Brain microvascular endothelial cell (primary cell): ENCODE measurements at regions not wholly inside any gene's neighbourhood (a gene's known extent, or its start where the extent isn't known, plus 50 kb on each side); places are given as distances from the start of the nearest gene placed in this dataset.

ENCODE experiments used
- DNase-seq: peaks from one replicate; pipeline ENCODE4 v3.0.0-alpha.2; 2020
- H3K27ac ChIP-seq: fragments of 250-450 bp; sonication (Bioruptor Pico); 2 replicates; pipeline ENCODE4 v1.5.1; 2020; ENCODE audit warnings: mild to moderate bottlenecking, moderate library complexity
- H3K27me3 ChIP-seq: fragments of 250-450 bp; sonication (Bioruptor Pico); replicated peaks from 2 replicates; pipeline ENCODE4 v1.5.1; 2020; ENCODE audit warnings: mild to moderate bottlenecking
- H3K36me3 ChIP-seq: fragments of 250-450 bp; sonication (Bioruptor Pico); replicated peaks from 2 replicates; pipeline ENCODE4 v1.5.1; 2020; ENCODE audit warnings: mild to moderate bottlenecking
- H3K4me3 ChIP-seq: 2 replicates; pipeline ENCODE4 v1.5.1; 2011; ENCODE audit warnings: low read depth, mild to moderate bottlenecking, control low read depth, low read length, moderate library complexity
- CTCF ChIP-seq: IDR thresholded peaks from 2 replicates; pipeline ENCODE4 v1.5.1; 2011; ENCODE audit warnings: low read depth, mild to moderate bottlenecking, moderate library complexity, low read length, control low read depth, inconsistent platforms; ENCODE audit errors: missing control alignments
- in situ Hi-C: cut with HindIII; loops from 2 replicates; pipeline ENCODE4 v1.10.0; 2017; ENCODE audit warnings: low sequenced_read_pairs, low pct_ligation_motif_present

GRCh38 chr15:23851921-23852320 is 164.8 kb upstream of the NDN start:
- in situ Hi-C loops = no loop called here

DNA sequence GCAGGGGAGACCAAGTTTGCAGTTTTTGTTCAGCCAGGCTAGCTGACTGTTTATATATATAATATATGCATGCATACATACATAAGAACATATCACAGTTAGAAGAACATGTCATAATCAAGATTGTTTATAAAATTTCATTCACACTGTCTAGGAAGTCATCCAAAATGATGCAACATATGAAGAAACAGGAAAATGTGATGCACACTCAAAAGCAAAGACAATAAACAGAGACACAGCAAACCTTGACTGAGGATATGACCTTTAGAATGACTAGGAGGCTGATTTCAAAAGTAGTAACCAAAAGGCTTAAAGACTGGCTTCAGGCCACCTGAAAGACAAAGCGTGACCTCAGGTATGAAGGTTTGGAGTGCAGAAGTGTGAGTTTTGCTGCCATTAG is 166.2 kb upstream of the NDN start:
- Histone ChIP-seq H3K36me3 (no peaks in the 10 kb centered on the region), H3K27ac (no peak overlapping the region), H3K4me3 (no peak overlapping the region), H3K27me3 (no peaks in the 10 kb centered on the region)
- in situ Hi-C loops = no loop called here
- no peak for DNase-seq
- no peak for TF ChIP-seq CTCF

More at GRCh38 chr15:23851921-23852320, 164.8 kb upstream of the NDN start:
- Histone ChIP-seq H3K27me3 (no peaks in the 10 kb centered on the region), H3K4me3 (no peak overlapping the region), H3K36me3 (no peaks in the 10 kb centered on the region), H3K27ac (no peak overlapping the region)
- DNase-seq = no peak
- no peak for TF ChIP-seq CTCF

- DNase-seq = no peak
- H3K36me3 ChIP-seq = no peaks in the 10 kb centered on the region
- TF ChIP-seq CTCF = no peak
- H3K4me3 ChIP-seq = no peak overlapping the region
- H3K27me3 ChIP-seq = no peaks in the 10 kb centered on the region
- H3K27ac ChIP-seq = no peak overlapping the region
- in situ Hi-C loops = no loop called here
Observed at GRCh38 chr15:23854203-23854911, 167.3 kb upstream of the NDN start.

- DNase-seq = no peak
- H3K27ac ChIP-seq = no peak overlapping the region
- TF ChIP-seq CTCF = no peak
- H3K36me3 ChIP-seq = no peaks in the 10 kb centered on the region
- no peaks in the 10 kb centered on the region for H3K27me3 ChIP-seq
- H3K4me3 ChIP-seq = no peak overlapping the region
- in situ Hi-C loops = no loop called here
Observed at GRCh38 chr15:23854912-23855659, 168.0 kb upstream of the NDN start.

DNA sequence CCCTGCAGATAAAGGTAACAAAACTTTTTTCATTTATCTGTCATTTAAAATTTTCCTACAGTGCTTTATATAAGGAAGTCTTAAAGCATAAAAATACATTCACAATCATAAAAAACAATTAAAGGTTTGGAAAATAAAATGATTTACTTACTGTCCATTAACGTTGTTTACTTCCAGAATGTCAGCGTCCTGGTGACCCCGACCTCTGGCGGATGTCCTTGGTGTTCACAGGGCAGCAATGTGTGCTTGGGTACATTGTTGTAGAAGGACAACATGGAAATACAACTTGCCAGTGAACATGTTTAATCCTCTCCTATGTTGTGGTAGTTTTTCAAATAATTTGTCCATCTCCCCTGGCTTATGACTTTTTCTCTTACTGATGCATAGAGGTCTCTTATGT is 168.8 kb upstream of the NDN start:
- H3K36me3 ChIP-seq = no peaks in the 10 kb centered on the region
- no peaks in the 10 kb centered on the region for H3K27me3 ChIP-seq
- TF ChIP-seq CTCF = no peak
- no peak for DNase-seq
- no peak overlapping the region for H3K27ac ChIP-seq
- no peak overlapping the region for H3K4me3 ChIP-seq
- in situ Hi-C loops = no loop called here
